PFSK-1 (cell line): ENCODE measurements at regions not wholly inside any gene's neighbourhood (a gene's known extent, or its start where the extent isn't known, plus 50 kb on each side); places are given as distances from the start of the nearest gene placed in this dataset.

Source experiments
- POLR2AphosphoS5 ChIP-seq: IDR thresholded peaks from 2 replicates; pipeline ENCODE4 v1.6.1; 2012; ENCODE audit warnings: low read depth, mild to moderate bottlenecking, control low read depth, low read length, moderate library complexity
- SIN3A ChIP-seq: IDR thresholded peaks from 2 replicates; pipeline ENCODE4 v1.6.1; 2012; ENCODE audit warnings: mild to moderate bottlenecking, low read length, moderate library complexity, borderline replicate concordance; ENCODE audit not compliant: insufficient read depth
- TAF1 ChIP-seq: IDR thresholded peaks from 2 replicates; pipeline ENCODE4 v1.6.1; 2012; ENCODE audit warnings: low read length, control low read depth, borderline replicate concordance; ENCODE audit not compliant: insufficient read depth

GRCh38 chr13:65260946-65261891 lies 1968.9 kb downstream of the PCDH9 start:
- TF ChIP-seq POLR2AphosphoS5 (no peak), SIN3A (no peak), TAF1 (no peak)
